A549 (cell line): ENCODE measurements at regions not wholly inside any gene's neighbourhood (a gene's known extent, or its start where the extent isn't known, plus 50 kb on each side); places are given as distances from the start of the nearest gene placed in this dataset.

Experiments used
- ATAC-seq, 2 experiments: fragments of 200-7000 bp in 1 of 2; fragments of >200 bp in 1 of 2; cut with Nextera tagmentation in 1 of 2; cut with Tn5 transposase in 1 of 2; 3 replicates each; pipeline versions ENCODE4 v1.8.0 to v1.9.1; 2018 to 2020; ENCODE audit warnings: mild to moderate bottlenecking in 1 of 2, moderate library complexity in 1 of 2
- CTCF ChIA-PET: fragments of 300-600 bp; sonication (Branson Sonifier 250); formaldehyde crosslinking; extraction: SDS; loops from one replicate; lab custom pipeline; 2021; ENCODE audit warnings: antibody characterized with exemption, inconsistent platforms; lab: Yijun Ruan, JAX
- POLR2A ChIA-PET: fragments of 350-600 bp; formaldehyde crosslinking; extraction: SDS; loops from one replicate; lab custom pipeline; 2021; ENCODE audit warnings: antibody characterized with exemption, inconsistent platforms; lab: Yijun Ruan, JAX
- DNase-seq, 2 experiments: peaks; one replicate each; pipeline versions ENCODE4 v3.0.0 to v3.0.0-alpha.2; 2011 to 2016; ENCODE audit warnings: low read depth in 1 of 2, low spot score in 1 of 2
- FAIRE-seq: peaks from 2 replicates; lab custom pipeline; 2011; peaks lifted over from hg19 to GRCh38; lab: Jason Lieb, UNC
- H3K27ac ChIP-seq, 2 experiments: fragments of >200 bp; sonication (Bioruptor Twin); formaldehyde crosslinking; 3 replicates each; pipeline ENCODE4 v1.5.1; 2016 to 2017
- H3K4me1 ChIP-seq: fragments of >200 bp; sonication (Bioruptor Twin); formaldehyde crosslinking; 3 replicates; pipeline ENCODE4 v1.6.1; 2016
- H3K4me2 ChIP-seq: fragments of >200 bp; sonication (Bioruptor Twin); formaldehyde crosslinking; 3 replicates; pipeline ENCODE4 v1.6.1; 2016
- H3K4me3 ChIP-seq: fragments of >200 bp; sonication (Bioruptor Twin); formaldehyde crosslinking; 3 replicates; pipeline ENCODE4 v1.5.1; 2016
- H3K9me3 ChIP-seq: fragments of >200 bp; sonication (Bioruptor Twin); formaldehyde crosslinking; 3 replicates; pipeline ENCODE4 v1.6.1; 2016
- CBX8 ChIP-seq: fragments of 200-600 bp; sonication (generic); IDR thresholded peaks from 2 replicates; pipeline ENCODE4 v1.6.1; 2016
- CHD2 ChIP-seq: fragments of 150-350 bp; IDR thresholded peaks from 2 replicates; pipeline ENCODE4 v1.6.1; 2014; ENCODE audit warnings: low read length; ENCODE audit not compliant: partially characterized antibody
- CTCF ChIP-seq: fragments of >200 bp; sonication (Bioruptor Twin); formaldehyde crosslinking; IDR thresholded peaks from 3 replicates; pipeline ENCODE4 v1.5.1; 2016
- E2F6 ChIP-seq: IDR thresholded peaks from 2 replicates; pipeline ENCODE4 v1.6.1; 2012; ENCODE audit warnings: low read depth, borderline replicate concordance
- ELK1 ChIP-seq: fragments of 150-350 bp; IDR thresholded peaks from 2 replicates; pipeline ENCODE4 v1.6.1; 2014; ENCODE audit warnings: low read depth, mild to moderate bottlenecking, low read length
- ESRRA ChIP-seq: fragments of 150-350 bp; IDR thresholded peaks from 2 replicates; pipeline ENCODE4 v1.6.1; 2014; ENCODE audit warnings: mild to moderate bottlenecking, low read length, borderline replicate concordance
- FOSL2 ChIP-seq, 2 experiments: fragments of 450-650 bp in 1 of 2; fragments of >200 bp in 1 of 2; sonication (Bioruptor Twin) in 1 of 2; formaldehyde crosslinking; IDR thresholded peaks; 2 replicates each; pipeline versions ENCODE4 v1.5.0 to v1.6.1; 2016 to 2020; ENCODE audit warnings: mild to moderate bottlenecking in 1 of 2, moderate library complexity in 1 of 2
- HMGXB4 ChIP-seq: fragments of 250-450 bp; sonication (Bioruptor Pico); IDR thresholded peaks from 2 replicates; pipeline ENCODE4 v1.5.0; 2021; ENCODE audit warnings: mild to moderate bottlenecking, moderate library complexity, borderline replicate concordance
- MYC ChIP-seq: IDR thresholded peaks from 2 replicates; pipeline ENCODE4 v1.6.1; 2012; ENCODE audit warnings: mild to moderate bottlenecking, inconsistent platforms, low read length, improper control_type of control experiment, borderline replicate concordance
- PHF8 ChIP-seq: fragments of 200-600 bp; sonication (generic); IDR thresholded peaks from 2 replicates; pipeline ENCODE4 v1.6.1; 2016; ENCODE audit warnings: low read depth, mild to moderate bottlenecking, antibody characterized with exemption, moderate library complexity, borderline replicate concordance
- RCOR1 ChIP-seq: fragments of 150-350 bp; IDR thresholded peaks from 2 replicates; pipeline ENCODE4 v1.6.1; 2014; ENCODE audit warnings: antibody characterized with exemption, low read length, low read depth
- RNF2 ChIP-seq: fragments of 200-600 bp; sonication (generic); IDR thresholded peaks from 2 replicates; pipeline ENCODE4 v1.6.1; 2016; ENCODE audit warnings: low read depth, mild to moderate bottlenecking, antibody characterized with exemption, moderate library complexity, borderline replicate concordance
- SMC3 ChIP-seq: fragments of >200 bp; sonication (Bioruptor Twin); formaldehyde crosslinking; IDR thresholded peaks from 3 replicates; pipeline ENCODE4 v1.6.1; 2018; ENCODE audit warnings: inconsistent platforms
- WGBS: methylation state at CpG from one replicate; pipeline ENCODE4 v1.1.6; 2017; ENCODE audit errors: missing lambda C conversion rate; 5-methylcytosine and 5-hydroxymethylcytosine counted together
- TF ChIP-seq, protein P1 (sequence below): fragments of >200 bp; sonication (Bioruptor Twin); formaldehyde crosslinking; IDR thresholded peaks from 3 replicates; pipeline ENCODE4 v1.6.1; 2016

GRCh38 chr6:164693944-164694343, 615.5 kb downstream of the C6orf118 start:
- no peaks in the 10 kb centered on the region for H3K4me1 ChIP-seq
- H3K4me3 ChIP-seq = no peak overlapping the region
- no peak overlapping the region for H3K27ac ChIP-seq
- no peaks in the 10 kb centered on the region for H3K9me3 ChIP-seq
- ChIA-PET POLR2A (no interaction called here), CTCF (no interaction called here)
- no peak overlapping the region for H3K4me2 ChIP-seq
- TF ChIP-seq HMGXB4 (CRISPR knock-in tag) (no peak), CBX8 (no peak), ESRRA (no peak), SMC3 (no peak), CHD2 (no peak)
- TF ChIP-seq, protein P1, sequence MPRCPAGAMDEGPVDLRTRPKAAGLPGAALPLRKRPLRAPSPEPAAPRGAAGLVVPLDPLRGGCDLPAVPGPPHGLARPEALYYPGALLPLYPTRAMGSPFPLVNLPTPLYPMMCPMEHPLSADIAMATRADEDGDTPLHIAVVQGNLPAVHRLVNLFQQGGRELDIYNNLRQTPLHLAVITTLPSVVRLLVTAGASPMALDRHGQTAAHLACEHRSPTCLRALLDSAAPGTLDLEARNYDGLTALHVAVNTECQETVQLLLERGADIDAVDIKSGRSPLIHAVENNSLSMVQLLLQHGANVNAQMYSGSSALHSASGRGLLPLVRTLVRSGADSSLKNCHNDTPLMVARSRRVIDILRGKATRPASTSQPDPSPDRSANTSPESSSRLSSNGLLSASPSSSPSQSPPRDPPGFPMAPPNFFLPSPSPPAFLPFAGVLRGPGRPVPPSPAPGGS = no peak
- WGBS = 2% methylated on average over 4 of the region's 4 CpGs
- ATAC-seq = no peak
- no peak for DNase-seq
- no peak for FAIRE-seq

GRCh38 chr6:164692772-164693510, 616.5 kb downstream of the C6orf118 start:
- Histone ChIP-seq H3K4me2 (no peak overlapping the region), H3K4me3 (no peak overlapping the region), H3K9me3 (no peaks in the 10 kb centered on the region), H3K27ac (no peak overlapping the region), H3K4me1 (no peaks in the 10 kb centered on the region)
- FAIRE-seq (no peak), DNase-seq (no peak), ATAC-seq (no peak)
- ChIA-PET POLR2A (no interaction called here), CTCF (no interaction called here)
- TF ChIP-seq ELK1 = no peak
- TF ChIP-seq E2F6 = no peak
- no peak for TF ChIP-seq FOSL2 (IDR thresholded peaks at IDR 0.05)
- TF ChIP-seq FOSL2 (CRISPR knock-in tag; IDR thresholded peaks at IDR 0.05) = no peak
- TF ChIP-seq CTCF = no peak
- TF ChIP-seq MYC = no peak
- TF ChIP-seq, protein P1 = no peak
- no peak for TF ChIP-seq PHF8
- no peak for TF ChIP-seq RNF2
- no peak for TF ChIP-seq RCOR1
- WGBS = 13% methylated on average over 4 of the region's 4 CpGs
